Caco-2 (cell line): ENCODE measurements at regions not wholly inside any gene's neighbourhood (a gene's known extent, or its start where the extent isn't known, plus 50 kb on each side); places are given as distances from the start of the nearest gene placed in this dataset.

Source experiments
- BruUV-seq: library from RNA; stranded (reverse); fragments of 400-500 nt; replicated peaks from 2 replicates; lab custom pipeline; 2021; lab: Mats Ljungman, UMichigan
- CTCF ChIA-PET: fragments of 300-600 bp; sonication (Branson Sonifier 250); formaldehyde crosslinking; loops from one replicate; lab custom pipeline; 2022; ENCODE audit warnings: antibody characterized with exemption; lab: Charles Lee
- POLR2A ChIA-PET: fragments of 300-600 bp; sonication (Branson Sonifier 250); formaldehyde crosslinking; loops from one replicate; lab custom pipeline; 2022; ENCODE audit warnings: antibody characterized with exemption; lab: Charles Lee
- DNase-seq, 2 experiments: peaks; one replicate each; pipeline versions ENCODE4 v3.0.0 to v3.0.0-alpha.2; 2020 to 2022
- H3K27me3 ChIP-seq: replicated peaks from 2 replicates; pipeline ENCODE4 v1.6.0; 2011; ENCODE audit warnings: low read length; ENCODE audit not compliant: control insufficient read depth, insufficient read depth
- H3K36me3 ChIP-seq: 2 replicates; pipeline ENCODE4 v1.5.1; 2011; ENCODE audit warnings: low read length; ENCODE audit not compliant: control insufficient read depth, insufficient read depth
- H3K4me1 ChIP-seq: fragments of 250-450 bp; sonication (Bioruptor Pico); 2 replicates; pipeline ENCODE4 v1.5.1; 2020; ENCODE audit warnings: mild to moderate bottlenecking
- H3K4me3 ChIP-seq: 2 replicates; pipeline ENCODE4 v1.5.1; 2011; ENCODE audit warnings: low read depth, mild to moderate bottlenecking, control low read depth, low read length
- H3K9me3 ChIP-seq: fragments of 250-450 bp; sonication (Bioruptor Pico); 2 replicates; pipeline ENCODE4 v1.5.1; 2020; ENCODE audit warnings: mild to moderate bottlenecking, moderate library complexity
- H3K27ac Mint-ChIP-seq: one replicate; pipeline ENCODE4 v1.8.0; 2022; ENCODE audit warnings: mixed read lengths; ENCODE audit not compliant: unreplicated experiment
- H3K27me3 Mint-ChIP-seq: one replicate; pipeline ENCODE4 v1.8.0; 2022; ENCODE audit warnings: mixed read lengths; ENCODE audit not compliant: insufficient read depth, unreplicated experiment
- H3K36me3 Mint-ChIP-seq: one replicate; pipeline ENCODE4 v1.8.0; 2022; ENCODE audit warnings: mild to moderate bottlenecking, mixed read lengths; ENCODE audit not compliant: insufficient read depth, unreplicated experiment
- H3K4me1 Mint-ChIP-seq: one replicate; pipeline ENCODE4 v1.8.0; 2022; ENCODE audit warnings: low read depth, mixed read lengths; ENCODE audit not compliant: unreplicated experiment
- H3K4me3 Mint-ChIP-seq: one replicate; pipeline ENCODE4 v1.8.0; 2022; ENCODE audit warnings: mild to moderate bottlenecking, moderate library complexity, mixed read lengths; ENCODE audit not compliant: unreplicated experiment
- H3K9me3 Mint-ChIP-seq: one replicate; pipeline ENCODE4 v1.8.0; 2022; ENCODE audit warnings: mixed read lengths; ENCODE audit not compliant: unreplicated experiment
- intact Hi-C: fragments of 100-400 bp; cut with micrococcal nuclease; formaldehyde crosslinking; loops from one replicate; pipeline ENCODE4 v1.10.0; 2022; ENCODE audit not compliant: unreplicated experiment
- TF ChIP-seq, protein P1 (sequence below), 2 experiments: fragments of 200-600 bp in 1 of 2; IDR thresholded peaks; 1 replicate in 1 of 2; 2 replicates in 1 of 2; pipeline versions ENCODE4 v1.5.1 to v1.8.0; 2011 to 2022; ENCODE audit warnings: antibody characterized with exemption in 1 of 2, control low read depth in 1 of 2, inconsistent platforms in 1 of 2, low read depth in 1 of 2, low read length in 1 of 2, mild to moderate bottlenecking in 1 of 2, moderate library complexity in 1 of 2; ENCODE audit not compliant: insufficient read depth in 1 of 2, severe bottlenecking in 1 of 2, unreplicated experiment in 1 of 2

DNA sequence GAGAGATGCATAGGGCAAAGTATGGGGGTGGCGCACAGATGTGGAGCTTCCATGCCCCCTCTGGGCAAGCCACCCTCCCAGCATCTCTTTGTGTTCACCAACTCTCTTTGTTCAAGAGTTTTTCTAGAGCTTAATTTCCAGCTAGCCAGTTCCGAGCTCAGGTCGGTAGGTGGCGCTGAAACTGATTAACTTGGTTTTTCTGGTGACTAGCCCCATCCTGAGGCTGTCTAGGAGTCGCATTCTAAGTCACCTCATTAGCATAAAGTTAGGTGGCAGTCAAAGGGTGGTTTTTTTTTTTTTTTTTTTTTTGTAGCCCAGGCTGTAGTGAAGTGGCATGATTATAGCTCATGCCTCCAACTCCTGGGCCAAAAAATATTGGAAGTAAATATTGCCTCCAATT is 476.4 kb downstream of the KDM4C start:
- Histone ChIP-seq H3K9me3 (no peaks in the 10 kb centered on the region), H3K4me3 (no peak overlapping the region), H3K27me3 (no peaks in the 10 kb centered on the region; the same call in 1 of the 2 replicates), H3K4me1 (0 out of 2 replicates have a peak, but pooled peaks cover 3% of the 10 kb centered on the region), H3K36me3 (no peaks in the 10 kb centered on the region)
- Mint-ChIP-seq H3K4me3 (no peak overlapping the region), H3K27me3 (peaks cover 28% of the 10 kb centered on the region), H3K36me3 (peaks cover 7% of the 10 kb centered on the region), H3K27ac (no peak overlapping the region), H3K4me1 (peaks cover 12% of the 10 kb centered on the region), H3K9me3 (no peaks in the 10 kb centered on the region)
- ChIA-PET CTCF (interaction anchor here (0.6 to 1.2 kb wide), 7 partner anchors 34 to 1548 kb away, joined by 3 to 9 read pairs (median 6); no protein-coding TSS in a partner anchor), POLR2A (no interaction called here)
- intact Hi-C loops = no loop called here
- peak in 1 of 2 experiments; percentile 48 for DNase-seq
- TF ChIP-seq, protein P1, sequence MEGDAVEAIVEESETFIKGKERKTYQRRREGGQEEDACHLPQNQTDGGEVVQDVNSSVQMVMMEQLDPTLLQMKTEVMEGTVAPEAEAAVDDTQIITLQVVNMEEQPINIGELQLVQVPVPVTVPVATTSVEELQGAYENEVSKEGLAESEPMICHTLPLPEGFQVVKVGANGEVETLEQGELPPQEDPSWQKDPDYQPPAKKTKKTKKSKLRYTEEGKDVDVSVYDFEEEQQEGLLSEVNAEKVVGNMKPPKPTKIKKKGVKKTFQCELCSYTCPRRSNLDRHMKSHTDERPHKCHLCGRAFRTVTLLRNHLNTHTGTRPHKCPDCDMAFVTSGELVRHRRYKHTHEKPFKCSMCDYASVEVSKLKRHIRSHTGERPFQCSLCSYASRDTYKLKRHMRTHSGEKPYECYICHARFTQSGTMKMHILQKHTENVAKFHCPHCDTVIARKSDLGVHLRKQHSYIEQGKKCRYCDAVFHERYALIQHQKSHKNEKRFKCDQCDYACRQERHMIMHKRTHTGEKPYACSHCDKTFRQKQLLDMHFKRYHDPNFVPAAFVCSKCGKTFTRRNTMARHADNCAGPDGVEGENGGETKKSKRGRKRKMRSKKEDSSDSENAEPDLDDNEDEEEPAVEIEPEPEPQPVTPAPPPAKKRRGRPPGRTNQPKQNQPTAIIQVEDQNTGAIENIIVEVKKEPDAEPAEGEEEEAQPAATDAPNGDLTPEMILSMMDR (IDR thresholded peaks at IDR 0.05; ENCODE audit: insufficient read depth in 1 of 2, low read depth in 1 of 2, low read length in 1 of 2, severe bottlenecking in 1 of 2, unreplicated experiment in 1 of 2) = peak; percentile 31 to 46
- no TSS peak for BruUV-seq

DNA sequence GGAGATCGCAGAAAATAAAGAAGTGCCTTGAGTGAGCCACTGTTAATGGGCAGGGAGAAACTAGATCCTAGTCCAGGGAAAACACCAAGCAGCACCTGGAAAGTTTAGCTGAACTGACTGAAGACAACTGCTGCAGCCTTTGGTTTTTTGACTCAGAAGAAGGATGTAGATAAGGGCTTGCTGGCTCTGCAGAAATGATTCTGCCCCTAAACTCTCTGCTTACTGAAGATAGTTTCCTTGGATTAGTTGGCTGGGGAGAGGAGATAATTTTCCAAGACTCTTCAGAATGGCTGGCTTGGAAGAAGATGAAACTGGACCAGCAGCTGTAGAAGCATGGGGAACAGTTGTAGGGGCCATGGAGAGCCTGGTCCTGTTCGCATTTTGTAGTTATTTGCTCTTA is 471.8 kb downstream of the KDM4C start:
- Mint-ChIP-seq H3K9me3 (no peaks in the 10 kb centered on the region), H3K4me1 (no peaks in the 10 kb centered on the region), H3K27ac (no peak overlapping the region), H3K27me3 (peaks cover 49% of the 10 kb centered on the region), H3K36me3 (no peaks in the 10 kb centered on the region), H3K4me3 (no peak overlapping the region)
- intact Hi-C loops = no loop called here
- CTCF ChIA-PET = no interaction called here
- Histone ChIP-seq H3K27me3 (no peaks in the 10 kb centered on the region; the same call in 1 of the 2 replicates), H3K9me3 (no peaks in the 10 kb centered on the region), H3K4me3 (no peak overlapping the region), H3K4me1 (no peaks in the 10 kb centered on the region), H3K36me3 (no peaks in the 10 kb centered on the region)
- POLR2A ChIA-PET = no interaction called here
- TF ChIP-seq, protein P1 (IDR thresholded peaks at IDR 0.05; ENCODE audit: insufficient read depth in 1 of 2, low read depth in 1 of 2, low read length in 1 of 2, severe bottlenecking in 1 of 2, unreplicated experiment in 1 of 2) = no peak
- DNase-seq = no peak
- no TSS peak for BruUV-seq

DNA sequence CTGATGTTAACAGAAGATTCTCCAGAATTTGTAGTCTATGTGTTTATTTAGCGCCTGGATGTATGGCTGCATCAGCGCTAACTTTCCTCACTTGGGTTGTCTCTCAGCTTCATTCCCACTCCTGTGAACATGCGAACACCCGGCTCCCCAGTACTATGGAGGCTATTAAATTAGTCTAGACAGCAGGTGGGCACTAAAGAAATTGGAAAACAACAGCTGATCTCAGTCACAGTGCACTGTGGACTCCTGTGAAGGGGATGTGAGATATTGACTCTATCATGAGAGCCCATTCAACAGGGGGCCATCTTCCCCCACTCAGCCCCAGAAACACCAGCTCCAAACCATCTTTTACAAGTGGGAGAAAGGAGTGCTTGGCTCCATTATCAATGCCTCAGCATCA is 471.0 kb downstream of the KDM4C start:
- Histone ChIP-seq H3K27me3 (no peaks in the 10 kb centered on the region; the same call in 1 of the 2 replicates), H3K4me3 (no peak overlapping the region), H3K36me3 (no peaks in the 10 kb centered on the region), H3K9me3 (no peaks in the 10 kb centered on the region), H3K4me1 (no peaks in the 10 kb centered on the region)
- ChIA-PET POLR2A (no interaction called here), CTCF (no interaction called here)
- Mint-ChIP-seq H3K27me3 (peaks cover 49% of the 10 kb centered on the region), H3K27ac (no peak overlapping the region), H3K4me3 (no peak overlapping the region), H3K4me1 (no peaks in the 10 kb centered on the region), H3K9me3 (no peaks in the 10 kb centered on the region), H3K36me3 (no peaks in the 10 kb centered on the region)
- DNase-seq = no peak
- intact Hi-C loops = no loop called here
- TF ChIP-seq, protein P1 (IDR thresholded peaks at IDR 0.05; ENCODE audit: insufficient read depth in 1 of 2, low read depth in 1 of 2, low read length in 1 of 2, severe bottlenecking in 1 of 2, unreplicated experiment in 1 of 2) = no peak
- no TSS peak for BruUV-seq
